OCI-LY7 (cell line): ENCODE measurements at regions not wholly inside any gene's neighbourhood (a gene's known extent, or its start where the extent isn't known, plus 50 kb on each side); places are given as distances from the start of the nearest gene placed in this dataset.

Experiments
- BruUV-seq: library from RNA; stranded (reverse); fragments of 400-500 nt; replicated peaks from 2 replicates; lab custom pipeline; 2021; lab: Mats Ljungman, UMichigan
- CTCF ChIA-PET: fragments of 300-600 bp; sonication (Branson Sonifier 250); formaldehyde crosslinking; loops from one replicate; lab custom pipeline; 2022; ENCODE audit warnings: antibody characterized with exemption; ENCODE audit not compliant: unreplicated experiment; lab: Charles Lee
- POLR2A ChIA-PET: fragments of 300-600 bp; sonication (Branson Sonifier 250); formaldehyde crosslinking; loops from one replicate; lab custom pipeline; 2022; ENCODE audit warnings: antibody characterized with exemption; lab: Charles Lee
- DNase-seq: peaks from one replicate; pipeline ENCODE4 v3.0.0-alpha.2; 2015; ENCODE audit warnings: low spot score
- H2AFZ ChIP-seq: fragments of 200-600 bp; sonication (generic), shearing (Covaris generic); 2 replicates; pipeline ENCODE4 v1.6.1; 2014; ENCODE audit warnings: mild to moderate bottlenecking, antibody characterized with exemption, low read length, moderate library complexity
- H3K27ac ChIP-seq: fragments of 200-600 bp; sonication (generic); 2 replicates; pipeline ENCODE4 v1.5.1; 2014; ENCODE audit warnings: mixed run types, low read depth, mild to moderate bottlenecking, moderate library complexity, low read length, inconsistent platforms; ENCODE audit not compliant: poor library complexity, severe bottlenecking
- H3K36me3 ChIP-seq: fragments of 200-600 bp; sonication (generic); 2 replicates; pipeline ENCODE4 v1.6.1; 2014; ENCODE audit warnings: mild to moderate bottlenecking, antibody characterized with exemption, low read length, moderate library complexity, mixed read lengths; ENCODE audit not compliant: insufficient read depth
- H3K4me1 ChIP-seq: fragments of 200-600 bp; sonication (generic); 2 replicates; pipeline ENCODE4 v1.5.1; 2014; ENCODE audit warnings: mild to moderate bottlenecking, low read length; ENCODE audit not compliant: insufficient read depth, poor library complexity, severe bottlenecking
- H3K4me2 ChIP-seq: fragments of 200-600 bp; sonication (generic); 2 replicates; pipeline ENCODE4 v1.6.1; 2014; ENCODE audit warnings: mild to moderate bottlenecking, low read length
- H3K4me3 ChIP-seq: fragments of 200-600 bp; sonication (generic); 2 replicates; pipeline ENCODE4 v1.5.1; 2014; ENCODE audit warnings: mild to moderate bottlenecking, low read depth, low read length; ENCODE audit not compliant: poor library complexity, severe bottlenecking
- H3K79me2 ChIP-seq: fragments of 200-600 bp; sonication (generic); 2 replicates; pipeline ENCODE4 v1.6.1; 2016; ENCODE audit warnings: low read depth, mild to moderate bottlenecking, low read length, moderate library complexity, mixed read lengths; ENCODE audit not compliant: insufficient read depth
- H3K9me2 ChIP-seq: fragments of 200-600 bp; sonication (generic); 2 replicates; pipeline ENCODE4 v1.6.1; 2016; ENCODE audit warnings: mild to moderate bottlenecking, low read length, mixed read lengths; ENCODE audit not compliant: insufficient read depth
- H3K9me3 ChIP-seq: fragments of 200-600 bp; sonication (generic); 2 replicates; pipeline ENCODE4 v1.6.1; 2014; ENCODE audit warnings: mild to moderate bottlenecking, mixed run types, low read length, mixed read lengths
- H4K20me1 ChIP-seq: fragments of 200-600 bp; sonication (generic); 2 replicates; pipeline ENCODE4 v1.6.1; 2014; ENCODE audit warnings: mild to moderate bottlenecking, antibody characterized with exemption, low read length, moderate library complexity, mixed read lengths; ENCODE audit not compliant: insufficient read depth
- CTCF ChIP-seq: fragments of 200-600 bp; sonication (generic); conservative IDR thresholded peaks from 2 replicates; pipeline ENCODE4 v1.5.1; 2014; ENCODE audit warnings: mild to moderate bottlenecking, antibody characterized with exemption, low read length, moderate library complexity, mixed read lengths
- EZH2phosphoT487 ChIP-seq: fragments of 200-600 bp; sonication (generic); IDR thresholded peaks from 2 replicates; pipeline ENCODE4 v1.6.1; 2018; ENCODE audit warnings: low read depth, borderline replicate concordance, mild to moderate bottlenecking, mixed run types, antibody characterized with exemption, low read length, moderate library complexity, mixed read lengths
- intact Hi-C: fragments of 100-400 bp; cut with micrococcal nuclease; formaldehyde crosslinking; loops from one replicate; pipeline ENCODE4 v1.10.0; 2022; ENCODE audit not compliant: unreplicated experiment

- Histone ChIP-seq H3K4me2 (no peak overlapping the region), H3K36me3 (no peaks in the 10 kb centered on the region), H3K9me2 (no peaks in the 10 kb centered on the region), H2AFZ (no peak overlapping the region), H3K9me3 (no peaks in the 10 kb centered on the region), H3K4me3 (no peak overlapping the region), H3K79me2 (no peaks in the 10 kb centered on the region), H4K20me1 (no peaks in the 10 kb centered on the region), H3K27ac (no peak overlapping the region), H3K4me1 (no peaks in the 10 kb centered on the region)
- no peak for TF ChIP-seq EZH2phosphoT487
- no peak for TF ChIP-seq CTCF
- intact Hi-C loops = no loop called here
- DNase-seq = no peak
- ChIA-PET POLR2A (no interaction called here), CTCF (no interaction called here)
- BruUV-seq = no TSS peak
These were observed 207.0 kb downstream of the ASMT start for GRCh38 chrX:1821846-1822245.

GRCh38 chrX:1824855-1825254 lies 210.0 kb downstream of the ASMT start:
- no peaks in the 10 kb centered on the region for H3K9me3 ChIP-seq
- H4K20me1 ChIP-seq = no peaks in the 10 kb centered on the region
- ChIA-PET CTCF (no interaction called here), POLR2A (no interaction called here)
- no peaks in the 10 kb centered on the region for H3K9me2 ChIP-seq
- H3K36me3 ChIP-seq = no peaks in the 10 kb centered on the region
- TF ChIP-seq CTCF (no peak), EZH2phosphoT487 (no peak)
- intact Hi-C loops = no loop called here
- no peaks in the 10 kb centered on the region for H3K79me2 ChIP-seq
- H3K4me3 ChIP-seq = no peak overlapping the region
- H3K27ac ChIP-seq = no peak overlapping the region
- no peaks in the 10 kb centered on the region for H3K4me1 ChIP-seq
- no TSS peak for BruUV-seq
- no peak overlapping the region for H3K4me2 ChIP-seq
- H2AFZ ChIP-seq = no peak overlapping the region
- DNase-seq = no peak

- BruUV-seq = no TSS peak
- no peak overlapping the region for H3K4me2 ChIP-seq
- no peaks in the 10 kb centered on the region for H4K20me1 ChIP-seq
- no peaks in the 10 kb centered on the region for H3K9me2 ChIP-seq
- CTCF ChIA-PET = no interaction called here
- no peak for DNase-seq
- no peaks in the 10 kb centered on the region for H3K9me3 ChIP-seq
- no peaks in the 10 kb centered on the region for H3K79me2 ChIP-seq
- TF ChIP-seq EZH2phosphoT487 (no peak), CTCF (no peak)
- POLR2A ChIA-PET = no interaction called here
- intact Hi-C loops = no loop called here
- no peak overlapping the region for H3K4me3 ChIP-seq
- no peaks in the 10 kb centered on the region for H3K4me1 ChIP-seq
- no peaks in the 10 kb centered on the region for H3K36me3 ChIP-seq
- H2AFZ ChIP-seq = no peak overlapping the region
- no peak overlapping the region for H3K27ac ChIP-seq
These were observed 218.9 kb downstream of the ASMT start for GRCh38 chrX:1833656-1834360.
